ENCODE measurements at regions not wholly inside any gene's neighbourhood (a gene's known extent, or its start where the extent isn't known, plus 50 kb on each side); places are given as distances from the start of the nearest gene placed in this dataset.

DNA sequence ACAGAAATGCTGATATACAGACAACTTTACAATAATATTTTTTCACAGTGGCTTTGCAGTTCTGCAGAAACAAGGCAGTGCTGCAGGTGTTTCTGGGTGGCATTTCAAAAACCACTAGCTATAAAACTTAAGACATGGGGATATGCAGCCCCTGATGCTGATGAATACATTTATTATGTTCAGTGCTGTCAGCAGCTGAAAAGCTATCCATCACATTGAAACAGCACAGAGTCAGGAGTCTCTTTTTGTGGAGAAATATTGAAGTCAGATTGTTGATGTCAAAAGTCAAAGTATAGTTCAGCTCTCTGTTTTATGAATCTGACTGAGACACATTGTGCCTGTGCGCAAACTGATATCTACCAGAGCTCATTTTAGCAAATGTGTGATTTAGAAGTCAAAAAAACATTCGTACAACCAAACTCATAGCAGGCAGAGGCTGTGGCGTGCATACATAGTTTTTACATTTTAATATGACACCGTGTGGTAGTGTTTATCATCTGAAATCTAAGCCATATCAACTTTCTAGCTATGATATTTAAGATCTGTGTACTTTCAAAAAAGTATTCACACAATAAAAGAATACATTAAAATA, 467.6 kb downstream of the PRKD1 start:
- TF ChIP-seq, protein P1, sequence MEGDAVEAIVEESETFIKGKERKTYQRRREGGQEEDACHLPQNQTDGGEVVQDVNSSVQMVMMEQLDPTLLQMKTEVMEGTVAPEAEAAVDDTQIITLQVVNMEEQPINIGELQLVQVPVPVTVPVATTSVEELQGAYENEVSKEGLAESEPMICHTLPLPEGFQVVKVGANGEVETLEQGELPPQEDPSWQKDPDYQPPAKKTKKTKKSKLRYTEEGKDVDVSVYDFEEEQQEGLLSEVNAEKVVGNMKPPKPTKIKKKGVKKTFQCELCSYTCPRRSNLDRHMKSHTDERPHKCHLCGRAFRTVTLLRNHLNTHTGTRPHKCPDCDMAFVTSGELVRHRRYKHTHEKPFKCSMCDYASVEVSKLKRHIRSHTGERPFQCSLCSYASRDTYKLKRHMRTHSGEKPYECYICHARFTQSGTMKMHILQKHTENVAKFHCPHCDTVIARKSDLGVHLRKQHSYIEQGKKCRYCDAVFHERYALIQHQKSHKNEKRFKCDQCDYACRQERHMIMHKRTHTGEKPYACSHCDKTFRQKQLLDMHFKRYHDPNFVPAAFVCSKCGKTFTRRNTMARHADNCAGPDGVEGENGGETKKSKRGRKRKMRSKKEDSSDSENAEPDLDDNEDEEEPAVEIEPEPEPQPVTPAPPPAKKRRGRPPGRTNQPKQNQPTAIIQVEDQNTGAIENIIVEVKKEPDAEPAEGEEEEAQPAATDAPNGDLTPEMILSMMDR (IDR thresholded peaks at IDR 0.05) = no peak
- TF ChIP-seq POLR2A (IDR thresholded peaks at IDR 0.05) (no peak), POLR2AphosphoS5 (IDR thresholded peaks at IDR 0.05; ENCODE audit: insufficient read depth in 1 of 2, low read depth in 1 of 2) (no peak)
